Mammary epithelial cell (primary cell): ENCODE measurements at regions not wholly inside any gene's neighbourhood (a gene's known extent, or its start where the extent isn't known, plus 50 kb on each side); places are given as distances from the start of the nearest gene placed in this dataset.

Experiments used
- EZH2 ChIP-seq: IDR thresholded peaks from 2 replicates; pipeline ENCODE4 v1.6.1; 2012; ENCODE audit warnings: low read length, inconsistent platforms, borderline replicate concordance
- TF ChIP-seq, protein P1 (sequence below), 2 donors: IDR thresholded peaks in 1 of 2; conservative IDR thresholded peaks in 1 of 2; 2 replicates each; pipeline ENCODE4 v1.5.1; 2011 to 2012; ENCODE audit warnings: inconsistent platforms in 2 of 2, low read length in 2 of 2, mild to moderate bottlenecking in 2 of 2, control low read depth in 1 of 2, low read depth in 1 of 2; ENCODE audit not compliant: insufficient read depth in 1 of 2; ENCODE audit errors: extremely low read depth in 1 of 2

- TF ChIP-seq EZH2 = no peak
- TF ChIP-seq, protein P1, sequence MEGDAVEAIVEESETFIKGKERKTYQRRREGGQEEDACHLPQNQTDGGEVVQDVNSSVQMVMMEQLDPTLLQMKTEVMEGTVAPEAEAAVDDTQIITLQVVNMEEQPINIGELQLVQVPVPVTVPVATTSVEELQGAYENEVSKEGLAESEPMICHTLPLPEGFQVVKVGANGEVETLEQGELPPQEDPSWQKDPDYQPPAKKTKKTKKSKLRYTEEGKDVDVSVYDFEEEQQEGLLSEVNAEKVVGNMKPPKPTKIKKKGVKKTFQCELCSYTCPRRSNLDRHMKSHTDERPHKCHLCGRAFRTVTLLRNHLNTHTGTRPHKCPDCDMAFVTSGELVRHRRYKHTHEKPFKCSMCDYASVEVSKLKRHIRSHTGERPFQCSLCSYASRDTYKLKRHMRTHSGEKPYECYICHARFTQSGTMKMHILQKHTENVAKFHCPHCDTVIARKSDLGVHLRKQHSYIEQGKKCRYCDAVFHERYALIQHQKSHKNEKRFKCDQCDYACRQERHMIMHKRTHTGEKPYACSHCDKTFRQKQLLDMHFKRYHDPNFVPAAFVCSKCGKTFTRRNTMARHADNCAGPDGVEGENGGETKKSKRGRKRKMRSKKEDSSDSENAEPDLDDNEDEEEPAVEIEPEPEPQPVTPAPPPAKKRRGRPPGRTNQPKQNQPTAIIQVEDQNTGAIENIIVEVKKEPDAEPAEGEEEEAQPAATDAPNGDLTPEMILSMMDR (conservative IDR thresholded peaks at IDR 0.05 in 1 of 2, IDR thresholded peaks at IDR 0.05 in 1 of 2; ENCODE audit: extremely low read depth in 1 of 2, insufficient read depth in 1 of 2, low read depth in 1 of 2, low read length in 2 of 2) = no peak
These were observed 1034.4 kb downstream of the IGSF11 start for GRCh38 chr3:118000219-118000618.
